ENCODE measurements at regions not wholly inside any gene's neighbourhood (a gene's known extent, or its start where the extent isn't known, plus 50 kb on each side); places are given as distances from the start of the nearest gene placed in this dataset.
"Not testable (repeated sequence)": the region's sequence is repeated elsewhere in the genome, so short reads cannot be mapped to it uniquely, and the experiment has no call there.

GRCh38 chr1:146792725-146793124, 145.4 kb upstream of the NBPF12 start:
- TF ChIP-seq POLR2AphosphoS5 (IDR thresholded peaks at IDR 0.05; ENCODE audit: low read depth, low read length); CTCF (IDR thresholded peaks at IDR 0.05); TCF7L2 (IDR thresholded peaks at IDR 0.05; ENCODE audit: low read depth, low read length); REST (IDR thresholded peaks at IDR 0.05; ENCODE audit: insufficient read depth in 1 of 2, low read depth in 2 of 2, low read length in 1 of 2); SIN3A (IDR thresholded peaks at IDR 0.05; ENCODE audit: borderline replicate concordance, insufficient read depth, low read depth, low read length): not testable (repeated sequence)
